Prostate gland (tissue), 2 donors: ENCODE measurements at regions not wholly inside any gene's neighbourhood (a gene's known extent, or its start where the extent isn't known, plus 50 kb on each side); places are given as distances from the start of the nearest gene placed in this dataset.

ENCODE experiments used
- CTCF ChIP-seq, 4 experiments: fragments of 200-600 bp in 2 of 4; fragments of 450-650 bp in 2 of 4; sonication (generic) in 2 of 4; IDR thresholded peaks; 1 replicate in 3 of 4; 2 replicates in 1 of 4; pipeline ENCODE4 v1.5.1; 2016 to 2019; ENCODE audit warnings: antibody characterized with exemption in 4 of 4, mild to moderate bottlenecking in 2 of 4, moderate library complexity in 2 of 4
- POLR2AphosphoS5 ChIP-seq: sonication (generic); formaldehyde crosslinking; IDR thresholded peaks from one replicate; pipeline ENCODE4 v1.6.1; 2017; ENCODE audit warnings: antibody characterized with exemption

GRCh38 chr6:8839626-8840025 lies 404.3 kb upstream of the SLC35B3 start:
- TF ChIP-seq POLR2AphosphoS5 (no peak), CTCF (IDR thresholded peaks at IDR 0.05) (no peak)
